MCF 10A (cell line): ENCODE measurements at regions not wholly inside any gene's neighbourhood (a gene's known extent, or its start where the extent isn't known, plus 50 kb on each side); places are given as distances from the start of the nearest gene placed in this dataset.

Experiments
- BruUV-seq: library from RNA; stranded (reverse); fragments of 400-500 nt; replicated peaks from 2 replicates; lab custom pipeline; 2021; lab: Mats Ljungman, UMichigan
- CTCF ChIA-PET: fragments of 300-600 bp; sonication (Branson Sonifier 250); formaldehyde crosslinking; extraction: SDS; loops from one replicate; lab custom pipeline; 2021; ENCODE audit warnings: antibody characterized with exemption, inconsistent platforms; lab: Yijun Ruan, JAX
- POLR2A ChIA-PET: fragments of 300-600, 350-650 bp; sonication (Branson Sonifier 250); formaldehyde crosslinking; extraction: SDS; loops from one replicate; lab custom pipeline; 2020; ENCODE audit warnings: antibody characterized with exemption, inconsistent platforms; lab: Yijun Ruan, JAX
- DNase-seq: peaks from one replicate; pipeline ENCODE4 v3.0.0-alpha.2; 2018; ENCODE audit not compliant: unreplicated experiment
- H3K27ac Mint-ChIP-seq: one replicate; pipeline ENCODE4 v1.8.0; 2022; ENCODE audit warnings: mild to moderate bottlenecking, low read depth, mixed read lengths; ENCODE audit not compliant: unreplicated experiment
- H3K27me3 Mint-ChIP-seq: one replicate; pipeline ENCODE4 v1.8.0; 2022; ENCODE audit warnings: mixed read lengths; ENCODE audit not compliant: insufficient read depth, unreplicated experiment
- H3K36me3 Mint-ChIP-seq: one replicate; pipeline ENCODE4 v1.8.0; 2022; ENCODE audit warnings: mild to moderate bottlenecking, moderate library complexity, mixed read lengths; ENCODE audit not compliant: insufficient read depth, unreplicated experiment
- H3K4me1 Mint-ChIP-seq: one replicate; pipeline ENCODE4 v1.8.0; 2022; ENCODE audit warnings: mixed read lengths; ENCODE audit not compliant: insufficient read depth, unreplicated experiment
- H3K4me3 Mint-ChIP-seq: one replicate; pipeline ENCODE4 v1.8.0; 2022; ENCODE audit warnings: mild to moderate bottlenecking, moderate library complexity, mixed read lengths; ENCODE audit not compliant: unreplicated experiment
- H3K9me3 Mint-ChIP-seq: one replicate; pipeline ENCODE4 v1.8.0; 2022; ENCODE audit warnings: mixed read lengths; ENCODE audit not compliant: unreplicated experiment
- CTCF ChIP-seq: fragments of 200-600 bp; IDR thresholded peaks from one replicate; pipeline ENCODE4 v1.8.0; 2022; ENCODE audit warnings: antibody characterized with exemption, mild to moderate bottlenecking; ENCODE audit not compliant: unreplicated experiment
- intact Hi-C: fragments of 100-400 bp; cut with micrococcal nuclease; formaldehyde crosslinking; loops from 2 replicates; pipeline ENCODE4 v1.14.1; 2022

DNA sequence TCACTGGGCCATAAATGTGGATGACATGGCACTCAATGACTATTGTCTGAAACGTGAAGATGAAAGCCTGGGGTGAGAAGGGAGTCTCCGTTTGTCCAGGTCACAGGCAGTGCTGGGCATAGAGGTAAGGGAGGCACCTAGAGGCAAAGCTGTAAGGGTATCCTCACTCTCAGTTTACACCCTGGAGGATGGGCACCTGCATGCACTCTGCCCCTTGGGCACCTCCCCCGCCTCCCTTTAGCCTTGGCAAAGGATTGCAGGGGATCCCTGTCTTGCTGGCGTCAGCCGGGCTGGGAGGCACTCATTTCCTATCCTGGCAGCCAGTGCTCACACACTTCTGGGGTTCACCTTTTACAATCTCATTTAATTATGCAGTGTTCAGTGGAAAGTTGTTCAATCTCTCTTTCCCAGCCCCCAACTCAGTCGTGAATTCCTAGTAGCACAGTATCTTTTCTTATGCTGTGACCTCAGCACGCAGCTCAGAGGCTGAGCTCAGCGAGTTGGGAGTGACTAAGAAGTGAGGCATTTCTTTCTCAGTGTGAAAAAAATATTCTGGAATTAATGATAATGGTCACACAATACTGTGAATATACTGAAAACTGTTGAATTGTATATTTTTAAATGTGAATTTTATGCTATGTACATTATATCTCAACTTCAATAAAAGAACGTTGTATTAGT is 866.6 kb downstream of the BRD1 start:
- H3K27me3 Mint-ChIP-seq = no peaks in the 10 kb centered on the region
- no peaks in the 10 kb centered on the region for H3K36me3 Mint-ChIP-seq
- peaks cover 63% of the 10 kb centered on the region for H3K9me3 Mint-ChIP-seq
- intact Hi-C loops = no loop called here
- BruUV-seq = no TSS peak
- ChIA-PET CTCF (no interaction called here), POLR2A (no interaction called here)
- H3K4me1 Mint-ChIP-seq = no peaks in the 10 kb centered on the region
- H3K4me3 Mint-ChIP-seq = no peak overlapping the region
- DNase-seq = no peak
- no peak overlapping the region for H3K27ac Mint-ChIP-seq
- TF ChIP-seq CTCF = no peak

GRCh38 chr22:48960576-48960975 is 867.1 kb downstream of the BRD1 start:
- no peak for TF ChIP-seq CTCF
- no TSS peak for BruUV-seq
- Mint-ChIP-seq H3K4me1 (no peaks in the 10 kb centered on the region), H3K27me3 (no peaks in the 10 kb centered on the region), H3K27ac (no peak overlapping the region), H3K36me3 (no peaks in the 10 kb centered on the region), H3K4me3 (no peak overlapping the region), H3K9me3 (peaks cover 64% of the 10 kb centered on the region)
- ChIA-PET POLR2A (no interaction called here), CTCF (no interaction called here)
- intact Hi-C loops = no loop called here
- no peak for DNase-seq

- Mint-ChIP-seq H3K9me3 (peaks cover 57% of the 10 kb centered on the region), H3K36me3 (no peaks in the 10 kb centered on the region)
- CTCF ChIA-PET = no interaction called here
Observed at GRCh38 chr22:48959496-48959895, 868.2 kb downstream of the BRD1 start.

GRCh38 chr22:48957987-48958321 is 869.7 kb downstream of the BRD1 start:
- intact Hi-C loops = no loop called here
- H3K27me3 Mint-ChIP-seq = no peaks in the 10 kb centered on the region
- no peak overlapping the region for H3K4me3 Mint-ChIP-seq
- H3K4me1 Mint-ChIP-seq = no peaks in the 10 kb centered on the region
- no TSS peak for BruUV-seq
- no peak for TF ChIP-seq CTCF
- POLR2A ChIA-PET = no interaction called here
- CTCF ChIA-PET = no interaction called here
- peaks cover 48% of the 10 kb centered on the region for H3K9me3 Mint-ChIP-seq
- no peaks in the 10 kb centered on the region for H3K36me3 Mint-ChIP-seq
- DNase-seq = no peak
- no peak overlapping the region for H3K27ac Mint-ChIP-seq

More at GRCh38 chr22:48959496-48959895, 868.2 kb downstream of the BRD1 start:
- no peak for DNase-seq
- intact Hi-C loops = no loop called here
- no peaks in the 10 kb centered on the region for H3K4me1 Mint-ChIP-seq
- H3K27ac Mint-ChIP-seq = no peak overlapping the region
- BruUV-seq = no TSS peak
- POLR2A ChIA-PET = no interaction called here
- H3K4me3 Mint-ChIP-seq = no peak overlapping the region
- no peaks in the 10 kb centered on the region for H3K27me3 Mint-ChIP-seq
- TF ChIP-seq CTCF = no peak
